Vagina (tissue), 2 donors: ENCODE measurements at regions not wholly inside any gene's neighbourhood (a gene's known extent, or its start where the extent isn't known, plus 50 kb on each side); places are given as distances from the start of the nearest gene placed in this dataset.

Experiments
- CTCF ChIP-seq, 3 experiments: fragments of 450-650 bp in 2 of 3; fragments of 200-600 bp in 1 of 3; sonication (generic) in 1 of 3; IDR thresholded peaks; one replicate each; pipeline ENCODE4 v1.5.1; 2017 to 2019; ENCODE audit warnings: antibody characterized with exemption in 3 of 3, mild to moderate bottlenecking in 2 of 3, moderate library complexity in 2 of 3
- POLR2A ChIP-seq, 2 donors: fragments of 450-650 bp; IDR thresholded peaks; one replicate each; pipeline ENCODE4 v1.6.1; 2017; ENCODE audit warnings: antibody characterized with exemption in 2 of 2, mild to moderate bottlenecking in 2 of 2, moderate library complexity in 2 of 2

GRCh38 chr2:120869730-120870466 is 134.2 kb downstream of the GLI2 start:
- TF ChIP-seq CTCF (IDR thresholded peaks at IDR 0.05) (no peak), POLR2A (IDR thresholded peaks at IDR 0.05) (no peak)
